ENCODE measurements at regions not wholly inside any gene's neighbourhood (a gene's known extent, or its start where the extent isn't known, plus 50 kb on each side); places are given as distances from the start of the nearest gene placed in this dataset.

DNA sequence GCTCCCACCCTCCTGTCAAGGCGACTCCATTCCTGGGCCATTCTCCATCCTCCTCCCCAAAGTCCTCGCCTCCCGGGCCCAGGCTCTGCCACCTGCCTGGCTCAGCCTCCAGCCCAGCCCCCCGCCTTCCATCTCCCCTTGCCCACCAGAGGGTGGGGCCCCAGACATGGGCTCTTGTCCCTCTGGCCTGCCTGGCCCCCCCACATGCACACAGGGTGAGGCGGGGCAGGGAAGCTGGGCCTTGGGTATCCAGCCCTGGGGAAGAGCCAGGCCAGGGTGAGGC is 95.2 kb downstream of the YTHDF1 start:
- Histone ChIP-seq H3K27me3 (ENCODE audit: control insufficient read depth in 1 of 2, insufficient read depth in 2 of 2, low read length in 2 of 2) (peaks cover 15 to 18% of the 10 kb centered on the region in 2 experiments), H3K27ac (ENCODE audit: low read depth in 1 of 2, low read length in 2 of 2) (no peak overlapping the region), H3K9me3 (ENCODE audit: control insufficient read depth in 1 of 2, insufficient read depth in 1 of 2, low read length in 2 of 2) (peaks cover 0 to 15% of the 10 kb centered on the region in 2 experiments), H3K4me3 (ENCODE audit: low read length) (no peak overlapping the region), H3K4me1 (ENCODE audit: insufficient read depth, low read length) (peaks cover 4% of the 10 kb centered on the region), H3K36me3 (ENCODE audit: insufficient read depth, low read length) (no peaks in the 10 kb centered on the region)
- TF ChIP-seq, protein P1, sequence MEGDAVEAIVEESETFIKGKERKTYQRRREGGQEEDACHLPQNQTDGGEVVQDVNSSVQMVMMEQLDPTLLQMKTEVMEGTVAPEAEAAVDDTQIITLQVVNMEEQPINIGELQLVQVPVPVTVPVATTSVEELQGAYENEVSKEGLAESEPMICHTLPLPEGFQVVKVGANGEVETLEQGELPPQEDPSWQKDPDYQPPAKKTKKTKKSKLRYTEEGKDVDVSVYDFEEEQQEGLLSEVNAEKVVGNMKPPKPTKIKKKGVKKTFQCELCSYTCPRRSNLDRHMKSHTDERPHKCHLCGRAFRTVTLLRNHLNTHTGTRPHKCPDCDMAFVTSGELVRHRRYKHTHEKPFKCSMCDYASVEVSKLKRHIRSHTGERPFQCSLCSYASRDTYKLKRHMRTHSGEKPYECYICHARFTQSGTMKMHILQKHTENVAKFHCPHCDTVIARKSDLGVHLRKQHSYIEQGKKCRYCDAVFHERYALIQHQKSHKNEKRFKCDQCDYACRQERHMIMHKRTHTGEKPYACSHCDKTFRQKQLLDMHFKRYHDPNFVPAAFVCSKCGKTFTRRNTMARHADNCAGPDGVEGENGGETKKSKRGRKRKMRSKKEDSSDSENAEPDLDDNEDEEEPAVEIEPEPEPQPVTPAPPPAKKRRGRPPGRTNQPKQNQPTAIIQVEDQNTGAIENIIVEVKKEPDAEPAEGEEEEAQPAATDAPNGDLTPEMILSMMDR (IDR thresholded peaks at IDR 0.05): no peak
- Mint-ChIP-seq H3K4me1 (ENCODE audit: low read depth) (no peaks in the 10 kb centered on the region), H3K36me3 (ENCODE audit: low read depth) (no peaks in the 10 kb centered on the region), H3K4me3 (no peak overlapping the region), H3K27ac (no peak overlapping the region), H3K27me3 (peaks cover 33% of the 10 kb centered on the region), H3K9me3 (no peaks in the 10 kb centered on the region)
- ChIA-PET CTCF (no interaction called here), POLR2A (no interaction called here)
- no peak for ATAC-seq (ENCODE audit: poor library complexity)
- no peak for DNase-seq
- intact Hi-C loops (cut with DNase I, micrococcal nuclease): no loop called here

DNA sequence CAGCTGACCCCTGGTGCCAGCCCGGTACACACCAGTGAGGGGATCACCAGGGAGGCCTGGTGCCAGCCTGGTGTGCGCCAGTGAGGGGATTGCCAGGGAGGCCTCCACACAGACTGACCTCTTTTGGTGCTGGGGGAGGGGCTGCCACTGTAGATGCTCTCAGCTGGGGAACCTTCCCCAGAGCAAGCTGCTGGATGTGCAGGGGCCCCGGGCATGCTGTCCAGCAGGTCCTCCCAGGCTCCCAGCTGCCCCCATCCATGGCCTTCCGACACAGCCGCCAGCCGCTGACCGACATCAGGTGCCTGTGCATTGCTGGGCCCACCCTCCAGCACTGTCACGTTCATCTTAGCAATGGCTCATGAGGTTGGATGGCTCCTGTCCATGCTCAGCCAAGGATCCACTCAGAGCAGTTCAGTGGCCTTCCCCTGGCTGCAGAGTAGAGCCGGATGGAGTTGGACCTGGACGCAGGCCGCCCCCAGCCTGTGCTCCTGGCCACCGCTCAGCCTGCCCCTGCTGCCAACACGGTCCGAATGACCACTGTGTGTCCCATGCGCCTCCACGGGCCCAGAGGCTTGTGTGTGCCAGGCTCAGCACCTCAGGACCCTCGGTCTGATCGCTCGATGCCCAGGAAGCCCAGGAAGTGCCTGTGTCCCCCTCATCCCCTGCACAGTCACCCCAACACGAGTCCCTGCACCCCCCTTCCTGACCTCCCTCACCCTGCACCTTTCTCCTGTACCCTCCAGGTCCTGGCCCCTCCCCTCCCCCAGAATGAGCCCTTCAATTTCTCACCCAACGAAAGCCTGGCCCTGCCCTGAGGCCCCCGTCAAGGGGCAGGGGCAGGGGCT is 95.7 kb downstream of the YTHDF1 start:
- Histone ChIP-seq H3K36me3 (ENCODE audit: insufficient read depth, low read length) (no peaks in the 10 kb centered on the region), H3K27ac (ENCODE audit: low read depth in 1 of 2, low read length in 2 of 2) (no peak overlapping the region), H3K4me3 (ENCODE audit: low read length) (no peak overlapping the region), H3K27me3 (ENCODE audit: control insufficient read depth in 1 of 2, insufficient read depth in 2 of 2, low read length in 2 of 2) (peaks cover 17 to 23% of the 10 kb centered on the region in 2 experiments), H3K4me1 (ENCODE audit: insufficient read depth, low read length) (peaks cover 4% of the 10 kb centered on the region), H3K9me3 (ENCODE audit: control insufficient read depth in 1 of 2, insufficient read depth in 1 of 2, low read length in 2 of 2) (peaks cover 0 to 15% of the 10 kb centered on the region in 2 experiments)
- no peaks in the 10 kb centered on the region for H3K36me3 Mint-ChIP-seq (ENCODE audit: low read depth)
- peaks cover 35% of the 10 kb centered on the region for H3K27me3 Mint-ChIP-seq
- H3K4me1 Mint-ChIP-seq (ENCODE audit: low read depth): no peaks in the 10 kb centered on the region
- ATAC-seq (ENCODE audit: poor library complexity): no peak
- no peak overlapping the region for H3K4me3 Mint-ChIP-seq
- ChIA-PET CTCF (no interaction called here), POLR2A (no interaction called here)
- TF ChIP-seq, protein P1 (IDR thresholded peaks at IDR 0.05): no peak
- DNase-seq: no peak
- H3K9me3 Mint-ChIP-seq: no peaks in the 10 kb centered on the region
- H3K27ac Mint-ChIP-seq: no peak overlapping the region
- intact Hi-C loops (cut with DNase I, micrococcal nuclease): no loop called here

DNA sequence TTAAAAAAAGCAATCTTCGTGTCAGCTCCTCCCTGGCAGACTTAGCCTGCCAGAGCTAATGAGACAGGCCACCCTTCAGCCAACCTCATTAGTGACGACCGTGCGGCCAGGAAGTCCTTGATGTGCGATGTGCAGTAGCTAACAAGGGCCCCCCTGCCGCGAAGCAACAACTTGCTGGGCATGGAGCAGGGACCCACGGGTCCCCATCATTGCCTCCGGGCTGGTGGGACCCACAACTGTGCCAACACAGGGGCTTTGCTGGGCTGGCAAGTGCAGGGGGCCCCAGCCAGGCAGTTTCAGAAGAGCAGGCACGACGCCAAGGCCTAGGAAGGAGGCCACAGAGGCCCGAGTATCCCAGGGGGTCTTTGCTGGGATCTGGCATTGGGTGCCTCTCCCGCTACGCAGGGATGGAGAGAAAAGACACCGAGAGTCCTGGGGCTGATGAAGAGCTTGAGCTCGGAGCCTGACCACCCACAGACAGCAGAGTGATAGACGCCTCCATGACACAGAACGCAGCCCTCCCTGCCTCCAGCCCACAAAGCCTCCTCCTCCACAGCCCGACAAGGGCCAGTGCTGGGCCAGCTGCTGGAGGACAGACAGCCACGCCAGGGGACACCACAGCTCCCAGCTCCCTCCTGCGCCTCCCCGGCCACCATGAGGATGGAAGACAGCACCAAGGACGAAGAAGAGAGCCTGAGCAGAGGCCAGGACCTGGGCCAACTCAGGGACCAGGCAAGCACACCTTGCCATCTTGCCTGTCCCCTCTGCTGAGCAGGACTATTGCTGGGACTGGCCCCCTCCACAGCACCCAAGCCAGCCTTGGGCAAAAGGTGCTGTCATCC is 96.6 kb downstream of the YTHDF1 start:
- Mint-ChIP-seq H3K36me3 (ENCODE audit: low read depth) (no peaks in the 10 kb centered on the region), H3K27ac (no peak overlapping the region), H3K27me3 (peaks cover 42% of the 10 kb centered on the region), H3K4me1 (ENCODE audit: low read depth) (no peaks in the 10 kb centered on the region), H3K9me3 (no peaks in the 10 kb centered on the region), H3K4me3 (no peak overlapping the region)
- Histone ChIP-seq H3K9me3 (ENCODE audit: control insufficient read depth in 1 of 2, insufficient read depth in 1 of 2, low read length in 2 of 2) (peaks cover 0 to 17% of the 10 kb centered on the region in 2 experiments), H3K27me3 (ENCODE audit: control insufficient read depth in 1 of 2, insufficient read depth in 2 of 2, low read length in 2 of 2) (peaks cover 17 to 24% of the 10 kb centered on the region in 2 experiments), H3K27ac (ENCODE audit: low read depth in 1 of 2, low read length in 2 of 2) (no peak overlapping the region), H3K4me3 (ENCODE audit: low read length) (no peak overlapping the region), H3K36me3 (ENCODE audit: insufficient read depth, low read length) (no peaks in the 10 kb centered on the region), H3K4me1 (ENCODE audit: insufficient read depth, low read length) (peaks cover 4% of the 10 kb centered on the region)
- TF ChIP-seq, protein P1 (IDR thresholded peaks at IDR 0.05): no peak
- intact Hi-C loops (cut with DNase I, micrococcal nuclease): no loop called here
- POLR2A ChIA-PET: no interaction called here
- CTCF ChIA-PET: no interaction called here
- no peak for DNase-seq
- no peak for ATAC-seq (ENCODE audit: poor library complexity)

Measured in CD4-positive, alpha-beta T cell (primary cell).